ENCODE measurements at regions not wholly inside any gene's neighbourhood (a gene's known extent, or its start where the extent isn't known, plus 50 kb on each side); places are given as distances from the start of the nearest gene placed in this dataset.
A peak's percentile ranks its signal among the peaks of the same experiment; 100 is the strongest.
"Not testable (repeated sequence)": the region's sequence is repeated elsewhere in the genome, so short reads cannot be mapped to it uniquely, and the experiment has no call there.

GRCh38 chr1:148257886-148258285 lies 105.8 kb upstream of the NBPF11 start:
- not testable (repeated sequence) for H3K4me3 ChIP-seq; H3K4me1 ChIP-seq (replicated peaks in 1 of 2); ATAC-seq (replicated peaks in 6 of 8); H3K27ac ChIP-seq
- in situ Hi-C loops (cut with MboI; ENCODE audit: low pct_unique_long_range_greater_than_20kb in 2 of 9, low sequenced_read_pairs in 9 of 9, unreplicated experiment in 9 of 9) = loop anchor here in 1 of 9 experiments (25.0 kb wide), 1 partner anchor 104 kb away; no protein-coding TSS in a partner anchor
- 33 to 78% (median 67%) methylated on average over 1 to 4 of the region's 4 CpGs; no CpG with 5 or more reads in 5 of the 10 experiments for WGBS, 10 experiments

GRCh38 chr1:148254611-148255429 lies 102.7 kb upstream of the NBPF11 start:
- not testable (repeated sequence) for H3K27ac ChIP-seq; H3K4me3 ChIP-seq; H3K4me1 ChIP-seq (replicated peaks in 1 of 2)
- in situ Hi-C loops (cut with MboI; ENCODE audit: low pct_unique_long_range_greater_than_20kb in 2 of 9, low sequenced_read_pairs in 9 of 9, unreplicated experiment in 9 of 9) = loop anchor here in 1 of 9 experiments (25.0 kb wide), 1 partner anchor 107 kb away; no protein-coding TSS in a partner anchor
- ATAC-seq (replicated peaks in 6 of 8) = peak in 3 of 8 experiments; percentile 42 to 73 (median 47)
- 8 to 59% (median 44%) methylated on average over 2 to 10 of the region's 16 CpGs; no CpG with 5 or more reads in 4 of the 10 experiments for WGBS, 10 experiments

- not testable (repeated sequence) for H3K27ac ChIP-seq; ATAC-seq (replicated peaks in 6 of 8); H3K4me3 ChIP-seq; H3K4me1 ChIP-seq (replicated peaks in 1 of 2)
- WGBS, 10 experiments = no CpG with 5 or more reads among the region's 2 CpGs
- in situ Hi-C loops (cut with MboI; ENCODE audit: low pct_unique_long_range_greater_than_20kb in 2 of 9, low sequenced_read_pairs in 9 of 9, unreplicated experiment in 9 of 9) = loop anchor here in 1 of 9 experiments (25.0 kb wide), 1 partner anchor 108 kb away; no protein-coding TSS in a partner anchor
Observed at GRCh38 chr1:148253808-148254207, 101.7 kb upstream of the NBPF11 start.

GRCh38 chr1:148248798-148249197 lies 96.7 kb upstream of the NBPF11 start:
- in situ Hi-C loops (cut with MboI; ENCODE audit: low pct_unique_long_range_greater_than_20kb in 2 of 9, low sequenced_read_pairs in 9 of 9, unreplicated experiment in 9 of 9); H3K27ac ChIP-seq; H3K4me3 ChIP-seq; H3K4me1 ChIP-seq (replicated peaks in 1 of 2): not testable (repeated sequence)
- WGBS, 10 experiments = no CpG with 5 or more reads among the region's 2 CpGs
- ATAC-seq (replicated peaks in 6 of 8) = peak in 3 of 8 experiments; percentile 38 to 59 (median 40)

DNA sequence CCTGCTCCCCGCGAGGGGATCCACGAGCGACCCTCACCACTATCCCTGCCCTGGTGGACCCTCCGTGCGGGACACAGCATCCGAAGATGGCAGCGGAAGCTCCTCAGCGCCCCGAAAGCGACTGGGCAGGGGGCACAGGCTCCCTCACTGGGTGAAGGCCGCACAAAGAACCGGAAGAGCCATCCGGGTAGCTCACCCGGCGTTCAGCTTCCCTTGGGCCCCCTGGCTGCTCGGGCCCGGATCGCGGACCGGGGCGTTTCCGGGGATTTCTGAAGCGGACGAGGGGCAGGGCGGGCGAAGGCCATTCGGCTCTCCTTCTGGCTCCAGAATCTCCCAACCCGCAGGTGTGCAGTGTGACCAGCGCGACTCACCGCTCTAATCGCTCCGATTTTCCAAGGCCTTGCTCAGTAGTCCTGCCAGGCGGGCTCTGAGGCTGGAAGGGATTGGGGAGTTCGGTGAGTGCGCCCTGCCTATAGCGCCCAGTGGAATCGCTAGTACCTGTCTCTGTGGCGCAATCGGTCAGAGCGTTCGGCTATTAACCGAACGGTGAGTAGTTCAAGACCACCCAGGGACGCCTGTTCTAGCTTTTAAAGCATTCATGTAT lies 94.3 kb upstream of the NBPF11 start:
- in situ Hi-C loops (cut with MboI; ENCODE audit: low pct_unique_long_range_greater_than_20kb in 2 of 9, low sequenced_read_pairs in 9 of 9, unreplicated experiment in 9 of 9); H3K4me3 ChIP-seq; H3K27ac ChIP-seq; H3K4me1 ChIP-seq (replicated peaks in 1 of 2): not testable (repeated sequence)
- WGBS, 10 experiments = no CpG with 5 or more reads among the region's 46 CpGs
- ATAC-seq (replicated peaks in 6 of 8) = peak in 3 of 8 experiments; percentile 25 to 55 (median 29)

DNA sequence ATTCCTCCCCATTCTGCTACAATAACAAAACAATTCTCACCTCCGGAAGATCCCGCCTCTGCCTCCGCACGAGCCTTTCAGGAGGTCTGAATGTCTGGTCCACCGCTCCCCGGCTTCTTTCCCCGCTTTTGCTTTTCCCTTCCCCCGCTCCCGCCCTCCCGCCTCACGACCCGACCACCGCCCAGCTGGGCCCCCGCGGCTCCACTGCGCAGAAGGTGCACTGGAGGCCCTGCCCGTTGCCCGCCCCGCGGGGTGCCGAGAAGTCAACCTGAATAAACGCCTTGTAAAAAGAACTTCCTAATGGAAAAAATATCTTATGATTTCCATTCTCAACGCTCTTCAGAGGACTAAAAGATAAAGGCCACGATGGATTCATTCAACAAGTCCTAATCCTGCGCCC lies 93.8 kb upstream of the NBPF11 start:
- WGBS, 10 experiments = no CpG with 5 or more reads among the region's 25 CpGs
- H3K27ac ChIP-seq; H3K4me3 ChIP-seq; H3K4me1 ChIP-seq (replicated peaks in 1 of 2); ATAC-seq (replicated peaks in 6 of 8); in situ Hi-C loops (cut with MboI; ENCODE audit: low pct_unique_long_range_greater_than_20kb in 2 of 9, low sequenced_read_pairs in 9 of 9, unreplicated experiment in 9 of 9): not testable (repeated sequence)

DNA sequence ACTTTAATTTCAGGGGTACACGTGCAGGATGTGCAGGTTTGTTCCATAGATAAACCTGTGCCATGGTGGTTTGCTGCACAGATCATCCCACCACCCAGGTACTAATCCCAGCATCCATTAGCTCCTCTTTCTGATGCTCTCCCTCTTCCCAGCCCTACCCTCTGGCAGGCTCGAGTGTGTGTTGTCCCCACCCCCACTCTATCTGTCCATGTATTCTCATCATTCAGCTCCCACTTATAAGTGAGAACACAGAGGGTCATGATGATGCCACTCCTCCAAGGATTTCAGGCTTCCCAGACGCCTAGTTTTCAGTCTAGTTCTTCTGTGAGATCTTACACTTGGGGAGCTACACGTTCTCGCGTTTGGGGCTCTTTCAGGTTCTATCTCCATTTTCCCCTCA lies 93.4 kb upstream of the NBPF11 start:
- H3K4me1 ChIP-seq (replicated peaks in 1 of 2); H3K4me3 ChIP-seq; in situ Hi-C loops (cut with MboI; ENCODE audit: low pct_unique_long_range_greater_than_20kb in 2 of 9, low sequenced_read_pairs in 9 of 9, unreplicated experiment in 9 of 9); H3K27ac ChIP-seq: not testable (repeated sequence)
- peak in 1 of 8 experiments; percentile 31 for ATAC-seq (replicated peaks in 6 of 8)
- no CpG with 5 or more reads among the region's 6 CpGs for WGBS, 10 experiments

GRCh38 chr1:148233250-148233649 lies 81.2 kb upstream of the NBPF11 start:
- WGBS, 10 experiments = no CpG with 5 or more reads among the region's 8 CpGs
- in situ Hi-C loops (cut with MboI; ENCODE audit: low pct_unique_long_range_greater_than_20kb in 2 of 9, low sequenced_read_pairs in 9 of 9, unreplicated experiment in 9 of 9); ATAC-seq (replicated peaks in 6 of 8); H3K4me3 ChIP-seq; H3K27ac ChIP-seq; H3K4me1 ChIP-seq (replicated peaks in 1 of 2): not testable (repeated sequence)

DNA sequence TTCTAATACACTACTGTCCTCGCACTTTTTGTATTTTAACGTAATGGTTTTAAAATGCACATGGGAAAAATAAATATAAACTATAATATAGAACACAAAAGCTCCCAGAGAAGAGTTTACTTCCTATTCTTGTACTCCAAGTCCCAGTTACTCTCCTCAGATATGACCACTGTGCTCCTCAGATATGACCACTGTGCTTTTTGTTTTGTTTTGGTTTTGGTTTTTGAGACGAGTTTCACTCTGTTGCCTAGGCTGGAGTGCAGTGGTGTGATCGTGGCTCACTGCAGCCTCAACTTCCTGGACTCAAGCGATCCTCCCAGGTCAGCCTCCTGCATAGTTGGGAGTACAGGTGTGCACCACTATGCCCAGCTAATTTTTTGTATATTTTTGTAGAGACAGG lies 76.8 kb upstream of the NBPF11 start:
- in situ Hi-C loops (cut with MboI; ENCODE audit: low pct_unique_long_range_greater_than_20kb in 2 of 9, low sequenced_read_pairs in 9 of 9, unreplicated experiment in 9 of 9); H3K4me3 ChIP-seq: not testable (repeated sequence)

DNA sequence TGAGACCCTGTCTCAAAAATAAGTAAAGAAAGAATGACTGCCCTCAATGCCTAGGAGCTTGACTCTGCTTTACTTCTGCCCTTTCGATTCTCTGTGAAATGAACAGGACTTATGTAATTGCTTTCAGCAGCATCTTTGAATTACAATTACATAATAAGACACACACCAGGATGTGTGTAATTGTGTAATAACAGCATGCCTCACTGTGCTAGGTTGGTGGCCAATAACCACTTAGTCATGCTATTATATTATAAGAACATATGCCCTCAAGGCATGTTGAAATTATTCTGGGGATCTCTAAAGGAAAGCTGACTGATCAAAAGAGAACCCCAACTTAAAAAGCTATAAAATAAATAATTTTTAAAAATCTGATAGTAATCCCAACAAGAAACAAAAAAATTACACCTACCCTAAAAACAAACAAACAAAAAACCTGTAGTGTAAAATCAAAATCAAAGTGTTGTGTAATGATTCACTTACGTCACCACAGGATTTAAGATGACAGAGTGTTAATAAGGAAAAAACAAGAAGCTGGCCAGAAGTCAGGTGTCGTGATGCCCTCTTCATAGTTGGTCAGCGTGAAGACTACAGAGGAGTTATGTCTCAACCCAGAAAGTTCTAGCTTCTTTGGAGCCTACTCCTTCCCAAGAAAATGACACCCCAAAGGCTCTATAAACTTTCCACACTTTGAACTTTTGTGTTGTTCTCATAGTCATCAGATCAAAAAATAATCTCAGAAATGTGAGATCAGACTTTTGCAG lies 70.5 kb upstream of the NBPF11 start:
- H3K4me3 ChIP-seq; H3K4me1 ChIP-seq (replicated peaks in 1 of 2); H3K27ac ChIP-seq; in situ Hi-C loops (cut with MboI; ENCODE audit: low pct_unique_long_range_greater_than_20kb in 2 of 9, low sequenced_read_pairs in 9 of 9, unreplicated experiment in 9 of 9): not testable (repeated sequence)
- no CpG with 5 or more reads among the region's 4 CpGs for WGBS, 10 experiments
- ATAC-seq (replicated peaks in 6 of 8) = peak in 1 of 8 experiments; percentile 26

More for the DNA sequence above, 76.8 kb upstream of the NBPF11 start:
- not testable (repeated sequence) for ATAC-seq (replicated peaks in 6 of 8); H3K27ac ChIP-seq; H3K4me1 ChIP-seq (replicated peaks in 1 of 2)
- WGBS, 10 experiments = 94 to 100% methylated on average over 2 of the region's 5 CpGs; no CpG with 5 or more reads in 8 of the 10 experiments

GRCh38 chr1:148221593-148221992 lies 69.5 kb upstream of the NBPF11 start:
- ATAC-seq (replicated peaks in 6 of 8); H3K27ac ChIP-seq; H3K4me3 ChIP-seq; in situ Hi-C loops (cut with MboI; ENCODE audit: low pct_unique_long_range_greater_than_20kb in 2 of 9, low sequenced_read_pairs in 9 of 9, unreplicated experiment in 9 of 9); H3K4me1 ChIP-seq (replicated peaks in 1 of 2): not testable (repeated sequence)
- no CpG with 5 or more reads among the region's 4 CpGs for WGBS, 10 experiments

DNA sequence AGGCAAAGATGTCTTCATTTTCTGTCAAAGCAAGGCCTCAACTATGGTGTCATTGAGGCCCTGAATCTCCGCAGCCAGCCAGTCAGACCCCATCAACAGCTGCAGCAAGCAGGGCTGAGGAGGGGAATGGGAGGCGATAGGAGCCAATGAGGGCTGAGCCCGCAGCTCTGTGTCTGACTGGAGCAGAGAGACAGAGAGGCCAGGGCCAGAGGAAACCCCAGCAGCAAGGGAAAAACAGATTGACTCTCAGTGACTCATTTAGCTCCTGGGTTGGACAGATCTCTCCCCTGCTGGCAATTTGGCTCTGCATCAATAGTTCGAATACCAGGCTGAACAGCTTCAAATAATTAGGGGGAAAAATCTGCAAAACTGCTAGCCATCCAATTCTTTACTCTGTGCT lies 67.1 kb upstream of the NBPF11 start:
- in situ Hi-C loops (cut with MboI; ENCODE audit: low pct_unique_long_range_greater_than_20kb in 2 of 9, low sequenced_read_pairs in 9 of 9, unreplicated experiment in 9 of 9); H3K4me3 ChIP-seq; H3K27ac ChIP-seq; H3K4me1 ChIP-seq (replicated peaks in 1 of 2): not testable (repeated sequence)
- ATAC-seq (replicated peaks in 6 of 8) = peak; percentile 68 to 96 (median 85)
- no CpG with 5 or more reads among the region's 4 CpGs for WGBS, 10 experiments

DNA sequence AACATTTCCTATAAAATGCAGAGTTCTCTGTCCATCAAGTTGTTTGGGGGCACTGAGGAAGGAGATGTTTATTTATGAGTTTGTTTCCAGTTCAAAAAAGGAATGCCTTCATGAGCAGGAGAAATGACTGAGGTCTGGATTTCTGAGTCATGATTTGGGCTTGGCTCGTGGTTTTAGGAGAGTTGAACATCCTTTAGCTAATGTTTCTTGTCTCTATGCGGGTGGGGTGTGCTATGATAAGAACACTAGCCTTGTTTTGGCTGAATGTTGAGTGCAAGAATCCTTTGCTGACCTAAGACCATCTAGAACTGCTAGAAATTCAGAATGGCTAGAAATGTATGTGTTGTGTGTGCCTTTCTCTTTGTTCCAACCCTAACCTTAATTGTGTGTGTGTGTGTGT lies 59.1 kb upstream of the NBPF11 start:
- ATAC-seq (replicated peaks in 6 of 8) = peak in 2 of 8 experiments; percentile 69 to 84
- in situ Hi-C loops (cut with MboI; ENCODE audit: low pct_unique_long_range_greater_than_20kb in 2 of 9, low sequenced_read_pairs in 9 of 9, unreplicated experiment in 9 of 9); H3K27ac ChIP-seq; H3K4me1 ChIP-seq (replicated peaks in 1 of 2); H3K4me3 ChIP-seq: not testable (repeated sequence)
- WGBS, 10 experiments = no CpG with 5 or more reads among the region's 2 CpGs

Measured in motor neuron (in vitro differentiated cells).